ENCODE measurements at regions not wholly inside any gene's neighbourhood (a gene's known extent, or its start where the extent isn't known, plus 50 kb on each side); places are given as distances from the start of the nearest gene placed in this dataset.

DNA sequence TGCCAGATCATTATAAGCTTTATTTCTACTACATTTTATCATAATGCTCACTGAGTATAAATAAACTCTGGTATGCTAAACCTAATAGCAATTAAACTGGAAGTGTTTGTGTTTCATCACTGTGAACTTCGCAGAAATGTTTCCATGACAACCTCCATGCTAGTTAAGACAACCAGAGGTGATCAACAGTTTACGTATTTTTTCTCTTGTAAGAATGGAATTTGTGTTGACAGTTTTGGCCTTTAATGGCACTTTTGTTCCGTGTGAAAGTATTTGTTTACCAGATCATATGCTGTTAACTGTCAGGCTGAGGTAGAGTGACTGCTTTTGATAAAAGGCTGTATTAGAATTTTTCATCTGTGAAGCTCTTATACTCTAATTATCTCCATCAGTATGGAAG lies 212.1 kb upstream of the PPP1R3A start:
- intact Hi-C loops (cut with micrococcal nuclease) = no loop called here
- POLR2A ChIA-PET = no interaction called here
- DNase-seq (ENCODE audit: low read depth, low spot score) (no peak), ATAC-seq (no peak)
- Histone ChIP-seq H3K36me3 (ENCODE audit: control insufficient read depth in 1 of 2, insufficient read depth in 2 of 2, low read length in 2 of 2) (no peaks in the 10 kb centered on the region), H3K9me3 (ENCODE audit: control insufficient read depth in 1 of 2, insufficient read depth in 1 of 2, low read depth in 1 of 2, low read length in 2 of 2) (no peaks in the 10 kb centered on the region), H3K27me3 (ENCODE audit: insufficient read depth, low read length) (no peaks in the 10 kb centered on the region), H3K4me3 (replicated peaks in 1 of 2; ENCODE audit: low read depth in 1 of 2, low read length in 2 of 2) (no peak overlapping the region), H3K4me2 (ENCODE audit: low read length) (no peak overlapping the region), H3K79me2 (ENCODE audit: insufficient read depth, low read length) (no peaks in the 10 kb centered on the region), H3K9me2 (ENCODE audit: insufficient read depth) (no peaks in the 10 kb centered on the region), H3K9ac (ENCODE audit: low read length) (no peak overlapping the region), H3K4me1 (ENCODE audit: control insufficient read depth in 1 of 2, insufficient read depth in 2 of 2, low read length in 2 of 2) (no peaks in the 10 kb centered on the region), H3K27ac (ENCODE audit: low read depth, low read length) (no peak overlapping the region), H2AFZ (ENCODE audit: low read depth, low read length, poor library complexity, severe bottlenecking) (no peak overlapping the region), H4K20me1 (ENCODE audit: insufficient read depth) (no peaks in the 10 kb centered on the region)
- RAD21 ChIA-PET (ENCODE audit: low non-redundant PET in 1 of 2, low total read pairs in 2 of 2, uncharacterized antibody in 2 of 2, unreplicated experiment in 2 of 2) = no interaction called here
- CTCF ChIA-PET = no interaction called here
- no TSS peak for BruUV-seq (replicated peaks)
- no peak for TF ChIP-seq SRF (IDR thresholded peaks at IDR 0.05; ENCODE audit: low read depth)
- TF ChIP-seq SIN3A (IDR thresholded peaks at IDR 0.05; ENCODE audit: low read depth) = no peak
- no peak for TF ChIP-seq ELF1 (IDR thresholded peaks at IDR 0.05; ENCODE audit: borderline replicate concordance, low read depth)
- no peak for TF ChIP-seq ZFX (IDR thresholded peaks at IDR 0.05)
- TF ChIP-seq EZH2 (IDR thresholded peaks at IDR 0.05) = no peak

DNA sequence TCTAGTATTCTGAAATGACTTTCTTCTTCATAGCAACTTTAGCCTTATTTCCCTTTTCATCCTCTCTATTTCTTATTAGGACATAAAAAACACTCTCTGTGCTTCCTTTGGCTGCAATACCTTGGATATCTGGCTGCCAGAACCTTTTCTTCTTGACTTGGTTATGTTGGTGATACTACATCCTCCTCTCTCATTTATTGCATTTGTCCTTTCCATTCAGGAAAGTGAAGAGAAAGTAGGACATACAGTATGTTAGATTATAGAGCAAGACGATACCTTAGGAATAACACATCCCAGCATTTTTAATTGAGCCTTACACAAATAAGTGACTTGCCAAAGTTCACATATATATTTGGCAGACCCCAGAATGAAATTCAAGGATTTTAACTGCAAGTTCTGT lies 210.1 kb upstream of the PPP1R3A start:
- Histone ChIP-seq H3K4me2 (ENCODE audit: low read length) (no peak overlapping the region), H3K4me1 (ENCODE audit: control insufficient read depth in 1 of 2, insufficient read depth in 2 of 2, low read length in 2 of 2) (no peaks in the 10 kb centered on the region), H3K9me2 (ENCODE audit: insufficient read depth) (no peaks in the 10 kb centered on the region), H3K4me3 (replicated peaks in 1 of 2; ENCODE audit: low read depth in 1 of 2, low read length in 2 of 2) (no peak overlapping the region), H3K36me3 (ENCODE audit: control insufficient read depth in 1 of 2, insufficient read depth in 2 of 2, low read length in 2 of 2) (no peaks in the 10 kb centered on the region), H3K9ac (ENCODE audit: low read length) (no peak overlapping the region), H3K79me2 (ENCODE audit: insufficient read depth, low read length) (no peaks in the 10 kb centered on the region), H2AFZ (ENCODE audit: low read depth, low read length, poor library complexity, severe bottlenecking) (no peak overlapping the region), H3K27ac (ENCODE audit: low read depth, low read length) (no peak overlapping the region), H3K9me3 (ENCODE audit: control insufficient read depth in 1 of 2, insufficient read depth in 1 of 2, low read depth in 1 of 2, low read length in 2 of 2) (no peaks in the 10 kb centered on the region), H3K27me3 (ENCODE audit: insufficient read depth, low read length) (no peaks in the 10 kb centered on the region), H4K20me1 (ENCODE audit: insufficient read depth) (no peaks in the 10 kb centered on the region)
- no peak for ATAC-seq
- BruUV-seq (replicated peaks) = no TSS peak
- ChIA-PET CTCF (no interaction called here), RAD21 (ENCODE audit: low non-redundant PET in 1 of 2, low total read pairs in 2 of 2, uncharacterized antibody in 2 of 2, unreplicated experiment in 2 of 2) (no interaction called here), POLR2A (no interaction called here)
- intact Hi-C loops (cut with micrococcal nuclease) = no loop called here
- no peak for DNase-seq (ENCODE audit: low read depth, low spot score)
- TF ChIP-seq, protein P1, sequence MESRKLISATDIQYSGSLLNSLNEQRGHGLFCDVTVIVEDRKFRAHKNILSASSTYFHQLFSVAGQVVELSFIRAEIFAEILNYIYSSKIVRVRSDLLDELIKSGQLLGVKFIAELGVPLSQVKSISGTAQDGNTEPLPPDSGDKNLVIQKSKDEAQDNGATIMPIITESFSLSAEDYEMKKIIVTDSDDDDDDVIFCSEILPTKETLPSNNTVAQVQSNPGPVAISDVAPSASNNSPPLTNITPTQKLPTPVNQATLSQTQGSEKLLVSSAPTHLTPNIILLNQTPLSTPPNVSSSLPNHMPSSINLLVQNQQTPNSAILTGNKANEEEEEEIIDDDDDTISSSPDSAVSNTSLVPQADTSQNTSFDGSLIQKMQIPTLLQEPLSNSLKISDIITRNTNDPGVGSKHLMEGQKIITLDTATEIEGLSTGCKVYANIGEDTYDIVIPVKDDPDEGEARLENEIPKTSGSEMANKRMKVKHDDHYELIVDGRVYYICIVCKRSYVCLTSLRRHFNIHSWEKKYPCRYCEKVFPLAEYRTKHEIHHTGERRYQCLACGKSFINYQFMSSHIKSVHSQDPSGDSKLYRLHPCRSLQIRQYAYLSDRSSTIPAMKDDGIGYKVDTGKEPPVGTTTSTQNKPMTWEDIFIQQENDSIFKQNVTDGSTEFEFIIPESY (IDR thresholded peaks at IDR 0.05; ENCODE audit: extremely low read depth, insufficient replicate concordance, low read length) = no peak
- TF ChIP-seq, protein P2, sequence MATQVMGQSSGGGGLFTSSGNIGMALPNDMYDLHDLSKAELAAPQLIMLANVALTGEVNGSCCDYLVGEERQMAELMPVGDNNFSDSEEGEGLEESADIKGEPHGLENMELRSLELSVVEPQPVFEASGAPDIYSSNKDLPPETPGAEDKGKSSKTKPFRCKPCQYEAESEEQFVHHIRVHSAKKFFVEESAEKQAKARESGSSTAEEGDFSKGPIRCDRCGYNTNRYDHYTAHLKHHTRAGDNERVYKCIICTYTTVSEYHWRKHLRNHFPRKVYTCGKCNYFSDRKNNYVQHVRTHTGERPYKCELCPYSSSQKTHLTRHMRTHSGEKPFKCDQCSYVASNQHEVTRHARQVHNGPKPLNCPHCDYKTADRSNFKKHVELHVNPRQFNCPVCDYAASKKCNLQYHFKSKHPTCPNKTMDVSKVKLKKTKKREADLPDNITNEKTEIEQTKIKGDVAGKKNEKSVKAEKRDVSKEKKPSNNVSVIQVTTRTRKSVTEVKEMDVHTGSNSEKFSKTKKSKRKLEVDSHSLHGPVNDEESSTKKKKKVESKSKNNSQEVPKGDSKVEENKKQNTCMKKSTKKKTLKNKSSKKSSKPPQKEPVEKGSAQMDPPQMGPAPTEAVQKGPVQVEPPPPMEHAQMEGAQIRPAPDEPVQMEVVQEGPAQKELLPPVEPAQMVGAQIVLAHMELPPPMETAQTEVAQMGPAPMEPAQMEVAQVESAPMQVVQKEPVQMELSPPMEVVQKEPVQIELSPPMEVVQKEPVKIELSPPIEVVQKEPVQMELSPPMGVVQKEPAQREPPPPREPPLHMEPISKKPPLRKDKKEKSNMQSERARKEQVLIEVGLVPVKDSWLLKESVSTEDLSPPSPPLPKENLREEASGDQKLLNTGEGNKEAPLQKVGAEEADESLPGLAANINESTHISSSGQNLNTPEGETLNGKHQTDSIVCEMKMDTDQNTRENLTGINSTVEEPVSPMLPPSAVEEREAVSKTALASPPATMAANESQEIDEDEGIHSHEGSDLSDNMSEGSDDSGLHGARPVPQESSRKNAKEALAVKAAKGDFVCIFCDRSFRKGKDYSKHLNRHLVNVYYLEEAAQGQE (IDR thresholded peaks at IDR 0.05; ENCODE audit: low read depth) = no peak
- TF ChIP-seq SP1 (IDR thresholded peaks at IDR 0.05; ENCODE audit: low read depth) (no peak), SRF (IDR thresholded peaks at IDR 0.05; ENCODE audit: low read depth) (no peak), POLR2AphosphoS5 (IDR thresholded peaks at IDR 0.05; ENCODE audit: low read depth, low read length) (no peak), TCF7L2 (IDR thresholded peaks at IDR 0.05; ENCODE audit: borderline replicate concordance, extremely low read depth, insufficient read depth, insufficient read length) (no peak), FOSL1 (IDR thresholded peaks at IDR 0.05; ENCODE audit: low read depth) (no peak)
- TF ChIP-seq, protein P3, sequence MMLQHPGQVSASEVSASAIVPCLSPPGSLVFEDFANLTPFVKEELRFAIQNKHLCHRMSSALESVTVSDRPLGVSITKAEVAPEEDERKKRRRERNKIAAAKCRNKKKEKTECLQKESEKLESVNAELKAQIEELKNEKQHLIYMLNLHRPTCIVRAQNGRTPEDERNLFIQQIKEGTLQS (IDR thresholded peaks at IDR 0.05) = no peak
- TF ChIP-seq, protein P4, sequence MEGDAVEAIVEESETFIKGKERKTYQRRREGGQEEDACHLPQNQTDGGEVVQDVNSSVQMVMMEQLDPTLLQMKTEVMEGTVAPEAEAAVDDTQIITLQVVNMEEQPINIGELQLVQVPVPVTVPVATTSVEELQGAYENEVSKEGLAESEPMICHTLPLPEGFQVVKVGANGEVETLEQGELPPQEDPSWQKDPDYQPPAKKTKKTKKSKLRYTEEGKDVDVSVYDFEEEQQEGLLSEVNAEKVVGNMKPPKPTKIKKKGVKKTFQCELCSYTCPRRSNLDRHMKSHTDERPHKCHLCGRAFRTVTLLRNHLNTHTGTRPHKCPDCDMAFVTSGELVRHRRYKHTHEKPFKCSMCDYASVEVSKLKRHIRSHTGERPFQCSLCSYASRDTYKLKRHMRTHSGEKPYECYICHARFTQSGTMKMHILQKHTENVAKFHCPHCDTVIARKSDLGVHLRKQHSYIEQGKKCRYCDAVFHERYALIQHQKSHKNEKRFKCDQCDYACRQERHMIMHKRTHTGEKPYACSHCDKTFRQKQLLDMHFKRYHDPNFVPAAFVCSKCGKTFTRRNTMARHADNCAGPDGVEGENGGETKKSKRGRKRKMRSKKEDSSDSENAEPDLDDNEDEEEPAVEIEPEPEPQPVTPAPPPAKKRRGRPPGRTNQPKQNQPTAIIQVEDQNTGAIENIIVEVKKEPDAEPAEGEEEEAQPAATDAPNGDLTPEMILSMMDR (IDR thresholded peaks at IDR 0.05 in 2 of 3, conservative IDR thresholded peaks at IDR 0.05 in 1 of 3; ENCODE audit: borderline replicate concordance in 1 of 3, insufficient read depth in 1 of 3, low read depth in 2 of 3, low read length in 2 of 3) = no peak
- TF ChIP-seq, protein P5, sequence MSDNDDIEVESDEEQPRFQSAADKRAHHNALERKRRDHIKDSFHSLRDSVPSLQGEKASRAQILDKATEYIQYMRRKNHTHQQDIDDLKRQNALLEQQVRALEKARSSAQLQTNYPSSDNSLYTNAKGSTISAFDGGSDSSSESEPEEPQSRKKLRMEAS (IDR thresholded peaks at IDR 0.05) = no peak

Measured in HCT116 (cell line).